ENCODE measurements at regions not wholly inside any gene's neighbourhood (a gene's known extent, or its start where the extent isn't known, plus 50 kb on each side); places are given as distances from the start of the nearest gene placed in this dataset.

- TF ChIP-seq CTCF (conservative IDR thresholded peaks at IDR 0.05) (no peak), ZFX (IDR thresholded peaks at IDR 0.05) (no peak)
These were observed 1115.6 kb upstream of the GOT2 start for GRCh38 chr16:59849716-59850115.
